Epithelial cell of esophagus (primary cell): ENCODE measurements at regions not wholly inside any gene's neighbourhood (a gene's known extent, or its start where the extent isn't known, plus 50 kb on each side); places are given as distances from the start of the nearest gene placed in this dataset.

Experiments used
- DNase-seq: peaks from one replicate; pipeline ENCODE4 v3.0.0; 2010; ENCODE audit warnings: low read depth
- H3K4me3 ChIP-seq: 2 replicates; pipeline ENCODE4 v1.5.1; 2011; ENCODE audit warnings: mild to moderate bottlenecking, low read length, control low read depth
- TF ChIP-seq, protein P1 (sequence below): IDR thresholded peaks from 2 replicates; pipeline ENCODE4 v1.5.1; 2011; ENCODE audit warnings: low read depth, mild to moderate bottlenecking, low read length, control low read depth, inconsistent platforms; ENCODE audit not compliant: insufficient read depth; ENCODE audit errors: missing control alignments

DNA sequence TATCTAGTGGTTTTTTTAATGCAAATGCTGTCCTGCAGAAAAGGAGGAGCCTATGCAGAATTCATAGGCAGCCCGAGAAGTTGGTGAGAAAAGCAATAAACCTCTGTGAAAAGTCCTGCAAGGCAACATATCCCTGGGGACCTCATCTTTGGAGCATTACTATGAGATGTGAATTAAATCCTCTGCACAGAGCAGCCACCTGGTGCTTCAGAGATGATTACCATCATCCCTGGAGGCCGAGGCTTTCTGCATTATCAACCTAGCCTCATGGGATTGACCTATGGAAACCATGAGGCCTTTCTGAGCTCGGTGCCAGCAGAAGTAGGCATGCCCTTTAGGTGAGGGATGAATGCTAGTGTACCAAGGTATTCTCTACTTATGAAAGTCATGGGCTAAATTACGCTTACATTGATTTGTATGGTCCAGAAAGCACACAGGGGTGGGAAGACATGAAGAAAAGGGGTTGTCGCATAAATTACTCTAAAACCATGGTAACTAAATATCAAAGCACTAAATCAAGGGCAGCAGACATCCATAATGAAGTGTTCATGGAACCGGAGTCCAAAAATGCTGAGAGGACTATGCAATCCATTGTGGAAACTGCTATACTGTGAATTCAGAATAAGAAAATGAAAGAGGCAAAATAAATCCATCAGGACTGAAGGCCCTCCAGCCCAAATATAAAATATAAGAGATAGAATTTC, 623.5 kb upstream of the DDX18 start:
- H3K4me3 ChIP-seq, result no peak overlapping the region
- DNase-seq, result no peak
- TF ChIP-seq, protein P1, sequence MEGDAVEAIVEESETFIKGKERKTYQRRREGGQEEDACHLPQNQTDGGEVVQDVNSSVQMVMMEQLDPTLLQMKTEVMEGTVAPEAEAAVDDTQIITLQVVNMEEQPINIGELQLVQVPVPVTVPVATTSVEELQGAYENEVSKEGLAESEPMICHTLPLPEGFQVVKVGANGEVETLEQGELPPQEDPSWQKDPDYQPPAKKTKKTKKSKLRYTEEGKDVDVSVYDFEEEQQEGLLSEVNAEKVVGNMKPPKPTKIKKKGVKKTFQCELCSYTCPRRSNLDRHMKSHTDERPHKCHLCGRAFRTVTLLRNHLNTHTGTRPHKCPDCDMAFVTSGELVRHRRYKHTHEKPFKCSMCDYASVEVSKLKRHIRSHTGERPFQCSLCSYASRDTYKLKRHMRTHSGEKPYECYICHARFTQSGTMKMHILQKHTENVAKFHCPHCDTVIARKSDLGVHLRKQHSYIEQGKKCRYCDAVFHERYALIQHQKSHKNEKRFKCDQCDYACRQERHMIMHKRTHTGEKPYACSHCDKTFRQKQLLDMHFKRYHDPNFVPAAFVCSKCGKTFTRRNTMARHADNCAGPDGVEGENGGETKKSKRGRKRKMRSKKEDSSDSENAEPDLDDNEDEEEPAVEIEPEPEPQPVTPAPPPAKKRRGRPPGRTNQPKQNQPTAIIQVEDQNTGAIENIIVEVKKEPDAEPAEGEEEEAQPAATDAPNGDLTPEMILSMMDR, result no peak

DNA sequence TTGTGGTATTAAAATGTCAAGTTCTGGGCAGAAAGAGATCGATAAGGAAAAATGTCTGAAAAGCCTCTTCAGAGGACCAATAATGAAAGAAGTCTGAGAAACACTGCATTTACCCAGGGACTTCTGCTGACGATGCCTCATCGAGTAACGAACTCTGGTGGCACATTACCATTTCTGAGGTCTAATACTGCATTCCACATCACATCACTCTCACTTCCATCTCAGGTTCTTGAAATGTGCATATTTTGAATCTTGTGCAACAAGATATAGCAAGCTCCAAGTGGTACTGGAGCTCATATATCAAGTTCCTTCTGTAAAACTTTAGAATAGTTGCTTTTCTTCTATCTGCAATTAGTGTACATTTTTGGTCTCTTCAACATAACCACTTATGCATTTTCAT, 619.1 kb upstream of the DDX18 start:
- no peak for DNase-seq
- no peak overlapping the region for H3K4me3 ChIP-seq
- TF ChIP-seq, protein P1, result no peak

DNA sequence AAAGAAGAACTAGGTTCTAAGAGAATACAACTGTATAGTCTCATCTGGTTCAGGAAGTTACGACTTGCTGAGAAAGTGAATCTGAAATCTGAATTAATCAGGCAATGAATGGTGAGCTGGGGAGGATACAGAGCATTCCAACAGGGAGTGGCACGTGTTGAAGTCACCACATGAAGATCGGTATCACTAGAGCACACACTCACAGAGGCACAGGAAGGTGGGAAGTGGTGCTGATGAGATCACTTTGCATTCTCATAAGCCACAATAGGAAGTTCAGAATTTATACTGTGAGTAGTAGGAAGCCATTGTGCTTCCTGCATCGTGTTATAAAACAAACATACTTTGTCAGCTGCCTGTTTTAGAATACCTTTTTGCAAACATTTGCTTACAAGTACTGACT, 615.0 kb upstream of the DDX18 start:
- TF ChIP-seq, protein P1, result no peak
- no peak for DNase-seq
- H3K4me3 ChIP-seq, result no peak overlapping the region

DNA sequence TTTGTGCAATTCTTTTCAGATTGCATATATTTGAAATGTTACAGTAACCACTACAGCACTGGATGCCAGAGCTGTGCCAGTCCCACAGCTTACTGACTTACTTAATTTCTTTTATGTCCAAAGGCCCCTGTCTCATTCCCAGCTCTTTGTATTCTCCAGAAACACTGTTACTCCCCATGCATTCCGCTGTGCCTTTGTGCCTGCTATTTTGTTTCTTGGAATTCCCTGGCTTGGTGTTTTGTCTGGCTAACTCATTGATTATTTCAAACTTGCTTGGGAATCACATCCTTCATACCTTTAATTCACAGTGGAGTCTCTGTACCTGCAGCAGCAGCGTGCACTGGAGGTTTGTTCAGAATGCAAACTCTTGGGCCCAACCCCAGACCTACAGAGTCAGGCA, 601.9 kb upstream of the DDX18 start:
- no peak overlapping the region for H3K4me3 ChIP-seq
- no peak for DNase-seq
- TF ChIP-seq, protein P1, result no peak

DNA sequence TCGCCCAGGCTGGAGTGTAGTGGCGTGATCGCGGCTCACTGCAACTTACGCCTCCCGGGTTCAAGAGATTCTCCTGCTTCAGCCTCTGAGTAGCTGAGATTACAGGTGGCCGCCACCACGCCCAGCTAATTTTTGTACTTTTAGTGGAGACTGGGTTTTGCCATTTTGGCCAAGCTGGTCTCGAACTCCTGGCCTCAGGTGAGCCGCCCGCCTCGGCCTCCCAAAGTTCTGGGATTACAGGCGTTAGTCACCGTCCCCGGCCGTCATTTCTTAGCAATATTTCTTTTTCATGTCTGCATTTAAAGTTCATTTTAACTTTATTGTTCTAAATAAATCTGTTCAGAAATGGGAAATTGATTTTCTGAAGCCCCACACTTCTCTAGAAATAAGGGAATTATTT, 597.3 kb upstream of the DDX18 start:
- TF ChIP-seq, protein P1, result no peak
- no peak overlapping the region for H3K4me3 ChIP-seq

DNA sequence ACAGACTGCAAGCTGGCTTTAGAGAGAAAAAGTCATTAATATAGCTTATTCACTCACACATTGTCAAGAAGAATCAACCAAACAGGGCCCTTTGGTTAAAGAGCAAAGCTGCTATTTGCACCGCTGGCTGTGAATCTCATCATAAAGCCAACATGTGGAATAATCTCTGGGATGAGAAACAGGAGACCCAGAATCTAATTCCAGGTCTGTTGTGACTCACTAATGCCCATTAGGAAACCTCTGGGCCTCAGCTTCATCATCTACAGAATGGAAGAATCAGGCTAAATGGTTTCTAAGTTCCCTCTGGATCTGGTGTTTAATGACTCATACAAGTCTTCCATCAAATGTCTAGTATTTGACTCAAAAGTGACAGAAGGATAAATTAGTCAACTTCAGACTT, 591.7 kb upstream of the DDX18 start:
- no peak for DNase-seq
- TF ChIP-seq, protein P1, result no peak
- no peak overlapping the region for H3K4me3 ChIP-seq

More for the DNA sequence above, 597.3 kb upstream of the DDX18 start:
- DNase-seq, result no peak

DNA sequence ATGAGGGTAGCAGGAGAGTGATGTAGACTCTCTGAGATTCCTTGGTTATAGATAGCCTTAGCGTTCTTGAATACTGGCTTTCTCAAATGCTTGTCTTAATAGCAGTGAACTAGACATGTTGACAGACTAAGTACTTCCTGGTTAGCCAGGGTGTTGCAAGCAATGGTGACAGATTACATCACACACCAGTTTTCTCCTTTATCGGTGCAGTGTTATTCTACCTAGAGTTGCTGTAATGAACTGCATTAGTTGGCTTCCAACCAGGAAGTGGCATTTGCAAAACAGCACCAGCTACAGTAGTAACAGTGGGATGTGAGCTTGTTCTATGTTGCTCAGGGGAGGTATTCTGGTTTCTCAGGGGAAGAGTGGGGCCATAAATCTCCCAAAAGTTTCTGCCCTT, 582.2 kb upstream of the DDX18 start:
- TF ChIP-seq, protein P1, result no peak
- no peak overlapping the region for H3K4me3 ChIP-seq
- DNase-seq, result no peak
